ENCODE measurements at regions not wholly inside any gene's neighbourhood (a gene's known extent, or its start where the extent isn't known, plus 50 kb on each side); places are given as distances from the start of the nearest gene placed in this dataset.

DNA sequence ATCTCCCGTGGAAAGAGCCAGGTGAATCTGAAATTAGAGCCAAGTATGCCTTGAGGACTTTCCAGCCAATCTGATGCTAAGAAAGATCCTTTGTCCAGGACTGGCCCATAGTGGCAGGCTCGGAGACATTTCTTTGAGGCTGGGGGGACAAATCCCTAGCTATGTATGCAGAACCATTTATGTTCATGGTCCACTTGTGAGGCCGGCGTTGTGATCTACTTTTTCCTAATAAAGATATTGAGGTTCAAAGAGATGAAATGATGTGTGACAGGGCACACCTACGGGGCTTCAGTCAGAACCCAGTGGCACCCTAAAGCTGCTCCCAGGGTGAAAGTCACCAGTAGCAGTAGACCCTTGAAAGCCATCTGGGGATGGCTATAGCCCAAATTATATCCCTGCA is 120.3 kb upstream of the MAFB start:
- no peak for DNase-seq

DNA sequence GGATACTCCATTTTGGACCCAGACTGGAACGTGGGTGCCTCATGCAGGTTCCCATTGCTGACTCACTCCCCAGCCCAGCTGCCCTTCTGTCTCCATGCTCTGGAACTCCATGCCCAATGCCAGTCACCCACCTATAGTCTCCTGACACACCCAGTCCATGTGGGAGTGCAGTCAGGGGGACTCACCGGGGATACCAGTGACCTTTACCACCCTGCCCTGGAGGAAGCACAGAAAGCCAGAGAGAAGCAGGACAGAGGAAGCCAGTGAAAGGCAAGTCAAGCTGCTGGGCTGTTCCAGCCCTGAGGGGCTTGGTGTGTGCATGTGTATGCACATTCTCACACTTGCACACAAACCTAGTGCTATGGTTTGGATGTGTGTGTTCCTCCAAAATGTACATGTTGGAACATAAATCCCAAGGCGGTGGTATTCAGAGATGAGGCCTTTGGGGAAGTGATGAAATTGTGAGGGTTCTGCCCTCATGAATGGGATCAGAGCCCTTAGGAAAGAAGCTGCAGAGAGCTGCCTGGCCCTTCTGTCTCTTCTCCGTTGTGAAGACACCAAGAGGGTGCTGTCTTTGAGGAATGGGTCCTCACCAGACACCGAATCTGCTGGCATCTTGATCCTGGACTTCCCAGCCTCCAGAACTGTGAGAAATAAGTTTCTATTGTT is 121.4 kb upstream of the MAFB start:
- DNase-seq: no peak

DNA sequence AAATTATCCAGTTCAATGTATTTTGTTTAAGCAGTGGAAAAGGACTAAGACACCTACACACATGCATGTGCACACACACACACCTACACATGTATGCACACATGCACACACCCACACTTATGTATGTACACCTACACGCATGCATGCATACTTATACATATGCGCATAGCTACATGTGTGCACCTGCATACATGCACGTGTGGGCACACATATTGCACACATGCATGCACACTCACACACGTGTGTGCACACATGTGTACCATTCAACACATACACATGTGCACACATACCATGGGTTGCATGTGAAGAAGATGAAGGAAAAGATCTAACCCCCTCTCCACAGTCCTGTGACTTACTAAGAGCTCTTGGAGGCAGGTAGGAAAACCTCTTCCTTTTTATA is 122.0 kb upstream of the MAFB start:
- no peak for DNase-seq

DNA sequence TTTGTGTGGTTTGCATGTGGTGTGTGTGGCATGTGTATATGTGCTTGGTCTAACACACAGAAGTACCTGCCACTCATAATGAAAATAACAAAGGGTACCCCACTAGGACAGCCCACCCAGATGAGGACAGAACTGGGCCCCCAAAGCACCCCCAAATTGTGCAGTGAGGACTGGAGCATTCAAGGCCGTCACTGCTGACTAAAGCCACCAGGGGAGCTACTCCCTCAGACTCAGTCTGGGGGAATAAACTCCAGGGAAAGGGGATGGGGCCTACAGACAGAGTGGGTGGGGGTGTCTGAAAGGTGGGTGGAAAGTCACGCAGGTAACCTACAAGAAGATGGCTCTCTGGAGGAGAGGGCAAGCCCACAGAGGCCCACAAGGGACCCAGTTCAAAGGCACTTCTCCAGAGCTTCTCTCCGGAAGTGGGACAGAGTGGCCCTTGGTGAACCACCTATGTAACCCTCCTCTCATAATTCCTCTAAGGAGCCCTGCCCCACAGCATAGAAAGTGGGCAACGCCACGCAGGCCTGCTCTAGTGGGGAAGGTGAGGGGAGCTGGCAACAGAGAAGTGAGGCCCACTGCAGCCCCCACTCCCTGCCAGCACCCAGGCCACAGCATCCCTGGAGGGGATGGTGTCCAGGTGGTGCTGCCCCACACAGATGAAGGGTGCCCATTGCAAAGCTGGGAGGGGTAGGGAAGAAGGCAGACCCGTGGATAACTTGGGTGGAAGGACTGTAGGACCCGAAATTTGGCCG is 122.8 kb upstream of the MAFB start:
- no peak for DNase-seq

DNA sequence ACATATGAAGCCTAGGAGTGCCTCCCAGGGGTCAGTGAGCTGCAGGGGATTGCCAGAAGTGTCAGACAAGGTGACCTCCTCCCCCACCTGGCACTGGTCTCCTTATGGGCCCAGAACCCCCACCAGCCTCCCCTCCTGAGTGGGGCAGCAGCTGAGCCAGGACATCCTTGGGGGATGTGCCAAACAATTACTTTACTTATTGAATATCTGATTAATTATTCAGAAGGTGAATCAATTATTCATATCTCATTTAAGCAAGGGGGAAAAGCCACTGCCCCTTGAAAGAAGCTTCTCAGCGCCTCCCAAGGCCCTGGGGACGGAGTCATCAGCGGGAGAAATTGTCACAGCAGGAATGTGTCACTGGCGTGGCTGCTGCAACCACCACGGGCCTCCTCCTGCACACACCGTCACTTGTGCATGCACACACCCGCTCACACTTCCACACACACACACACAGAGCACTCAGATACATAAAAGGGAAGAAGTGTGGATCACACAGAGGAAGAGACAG is 123.4 kb upstream of the MAFB start:
- no peak for DNase-seq

DNA sequence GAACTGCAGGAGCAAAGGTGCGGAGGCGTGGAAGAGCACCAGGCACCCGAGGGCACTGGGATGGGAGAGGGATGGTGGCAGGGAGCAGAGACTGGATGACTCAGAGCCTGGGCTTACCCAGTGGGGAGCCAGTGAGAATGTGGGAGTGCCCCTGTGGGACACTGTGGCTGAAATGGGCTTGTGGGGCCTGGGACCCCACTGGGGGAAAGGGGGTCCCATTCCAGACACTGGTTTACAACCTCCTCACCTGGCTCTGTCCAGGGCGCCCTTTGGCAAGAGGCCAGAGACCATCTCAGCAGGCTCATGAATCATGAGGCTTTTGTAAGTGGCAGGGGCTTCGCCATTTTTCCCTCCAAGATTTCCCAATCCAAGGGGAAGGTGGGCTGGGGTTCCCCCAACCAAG is 124.0 kb upstream of the MAFB start:
- no peak for DNase-seq

DNA sequence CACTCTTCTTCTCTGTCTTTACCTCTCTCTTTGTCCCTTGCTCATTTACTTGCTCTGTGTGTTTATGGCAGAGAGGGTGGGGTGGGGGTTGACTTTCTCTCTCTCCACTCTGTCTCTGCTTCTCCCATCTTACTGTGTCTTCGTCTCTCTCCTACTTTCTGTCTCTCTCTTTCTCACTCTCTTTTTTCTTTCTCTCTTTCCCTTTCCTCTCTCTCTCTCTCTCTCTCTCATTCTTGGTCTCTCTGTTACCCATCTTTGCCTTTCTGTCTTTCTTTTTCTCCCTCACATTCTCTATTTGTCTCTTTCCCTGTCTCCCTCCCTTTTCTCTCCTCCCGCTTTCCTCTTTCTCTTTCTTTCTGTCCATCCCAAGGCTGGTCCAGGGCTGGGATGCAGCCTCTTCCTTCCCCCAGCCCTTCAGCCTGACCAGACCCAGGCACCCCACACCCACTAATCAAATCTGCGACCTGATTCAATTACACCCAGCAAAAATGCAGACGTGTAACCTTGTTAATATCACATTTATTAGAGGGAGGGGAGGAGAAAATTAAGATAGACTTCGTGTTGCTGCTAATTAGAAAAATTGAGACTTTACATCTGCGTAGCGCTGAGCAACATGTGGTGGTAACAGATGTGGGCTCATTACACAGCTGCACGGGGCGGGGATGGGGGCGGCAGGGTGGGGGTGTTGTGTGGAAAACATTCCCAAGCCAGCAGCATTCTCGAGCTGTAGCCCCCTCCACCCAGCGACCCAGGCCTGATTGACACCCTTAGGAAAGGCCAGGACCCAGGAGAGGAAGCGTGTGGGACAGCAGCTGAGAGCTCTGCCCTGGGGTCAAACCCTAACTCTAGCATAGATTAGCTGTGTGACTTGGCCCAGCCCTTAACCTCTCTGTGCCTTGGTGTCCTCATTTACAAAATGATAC is 124.9 kb upstream of the MAFB start:
- no peak for DNase-seq

DNA sequence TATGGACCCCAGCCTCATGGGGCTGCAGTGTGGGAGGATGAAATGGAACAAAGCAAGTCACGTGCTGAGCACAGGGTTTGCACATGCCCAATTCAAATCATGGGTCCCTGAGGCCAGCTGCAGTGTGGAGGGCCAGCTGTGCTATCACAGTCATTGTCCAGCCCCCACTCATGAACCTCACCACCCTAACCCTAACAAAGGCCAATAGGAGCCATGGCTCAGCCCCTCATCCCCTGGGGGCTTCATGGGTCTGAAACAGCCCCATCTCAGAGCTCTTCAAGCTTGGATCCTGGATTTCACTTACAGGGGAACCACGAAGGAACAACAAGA is 125.6 kb upstream of the MAFB start:
- DNase-seq: no peak

DNA sequence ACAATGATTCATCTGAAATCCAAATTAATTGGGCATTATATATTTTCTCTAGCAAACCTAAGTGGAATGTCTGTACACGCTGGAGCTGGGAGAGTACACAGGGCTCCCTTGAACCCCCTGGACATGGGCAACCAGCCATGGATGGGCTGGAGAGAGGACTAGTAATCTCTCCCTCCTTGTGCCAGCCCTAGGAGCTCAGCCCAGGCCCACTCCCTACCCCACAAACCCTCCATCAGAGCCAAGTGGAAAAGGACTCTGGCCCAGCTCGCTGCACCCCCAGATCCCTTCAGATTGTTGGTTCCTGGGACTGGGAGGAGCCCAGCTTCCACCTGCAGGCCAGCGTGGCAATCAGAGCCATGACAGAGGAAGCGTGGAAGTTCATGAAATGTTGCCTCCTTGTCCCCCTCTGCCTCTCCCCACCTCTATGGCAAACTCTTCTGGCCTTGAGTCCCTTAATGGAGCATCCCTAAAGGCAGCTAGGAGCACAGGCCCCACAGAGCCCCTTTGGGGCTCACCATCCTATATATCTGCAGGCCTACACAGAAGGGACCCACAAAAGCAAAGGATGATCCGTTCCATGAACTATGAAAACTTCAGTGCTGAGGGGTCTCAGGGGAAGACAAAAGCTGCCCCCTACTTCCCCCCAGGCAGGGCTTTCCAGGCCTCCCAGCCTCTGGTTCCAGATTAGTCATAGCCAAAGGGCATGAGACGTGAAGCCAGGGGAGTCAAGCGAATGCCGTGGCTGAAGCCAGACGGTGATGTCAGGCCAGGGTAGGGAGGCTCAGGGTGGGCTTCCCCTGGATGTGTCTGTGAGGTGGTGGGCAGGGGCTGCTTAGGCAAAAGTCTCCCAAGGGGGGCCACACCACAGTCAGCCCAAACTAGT is 126.4 kb upstream of the MAFB start:
- no peak for DNase-seq

DNA sequence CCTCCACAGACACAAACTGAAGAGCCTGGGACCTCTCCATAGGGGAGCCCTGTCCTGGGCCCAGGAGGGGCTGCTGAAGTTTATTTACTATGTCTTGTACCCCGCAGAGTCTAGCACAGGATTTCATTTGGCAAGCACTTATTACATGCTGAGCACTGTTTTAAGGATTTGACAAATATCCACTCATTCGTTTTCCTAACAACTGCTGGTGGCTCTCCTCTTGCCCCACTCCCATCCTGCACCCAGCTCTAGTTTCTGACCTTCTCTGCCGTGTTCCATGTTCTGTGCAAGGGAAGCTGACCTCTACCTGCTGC is 127.0 kb upstream of the MAFB start:
- DNase-seq: no peak

DNA sequence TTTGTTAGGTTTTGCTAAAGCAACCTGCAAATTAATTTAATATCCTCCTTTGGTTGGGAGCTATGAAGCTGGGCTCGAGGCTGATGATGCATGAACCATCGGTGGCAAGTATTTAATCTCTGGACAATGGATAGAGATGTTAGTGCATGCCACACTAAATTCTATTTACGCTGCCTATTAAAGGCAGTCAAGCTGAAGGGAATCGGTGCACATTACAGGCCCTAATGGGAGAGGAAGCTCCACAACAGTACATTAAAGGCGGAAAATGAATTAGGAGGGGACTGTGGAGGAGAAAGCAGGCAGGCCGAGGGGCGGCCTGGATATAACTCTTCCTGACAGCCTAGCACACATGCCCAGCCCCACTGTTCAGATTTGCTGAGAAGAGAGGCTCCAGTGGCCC is 132.4 kb upstream of the MAFB start:
- DNase-seq: no peak

DNA sequence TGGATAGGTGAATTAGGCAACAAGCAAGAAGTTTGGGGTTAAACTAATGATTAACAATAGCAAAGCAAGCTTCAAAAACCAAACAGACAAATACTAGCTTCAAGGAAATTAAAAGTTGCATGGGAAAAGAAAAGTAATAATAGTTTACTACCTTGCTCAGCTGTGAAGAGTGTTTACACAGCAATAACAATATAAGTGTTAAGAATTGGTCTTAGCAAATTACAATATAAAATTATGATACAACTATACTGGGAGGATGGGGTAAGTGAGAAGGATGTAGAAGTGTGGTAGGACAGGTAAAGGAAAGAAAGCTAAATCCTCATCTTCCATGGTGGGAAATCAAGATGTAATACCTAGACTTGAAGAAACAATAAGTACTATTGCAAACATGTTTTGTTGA is 137.7 kb upstream of the MAFB start:
- no peak for DNase-seq

DNA sequence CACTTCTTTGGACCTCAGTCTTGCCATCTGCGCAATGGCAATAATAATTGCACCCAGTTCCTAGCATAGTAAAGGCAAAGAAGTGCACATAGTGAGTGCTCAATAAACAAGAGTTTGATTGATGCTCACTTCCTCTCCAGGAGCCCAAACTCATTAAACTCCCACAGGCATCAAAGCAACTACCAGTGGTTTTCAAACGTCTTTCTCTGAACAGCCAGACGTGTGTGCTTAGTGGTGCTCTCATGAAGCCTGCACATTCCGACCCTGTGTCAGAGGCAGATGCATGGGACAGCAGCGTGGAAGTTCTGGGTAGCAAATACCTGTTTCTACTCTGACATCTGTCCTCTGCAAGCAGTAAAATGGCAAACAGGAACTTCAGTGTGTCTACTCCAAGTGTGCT is 146.3 kb upstream of the MAFB start:
- no peak for DNase-seq

DNA sequence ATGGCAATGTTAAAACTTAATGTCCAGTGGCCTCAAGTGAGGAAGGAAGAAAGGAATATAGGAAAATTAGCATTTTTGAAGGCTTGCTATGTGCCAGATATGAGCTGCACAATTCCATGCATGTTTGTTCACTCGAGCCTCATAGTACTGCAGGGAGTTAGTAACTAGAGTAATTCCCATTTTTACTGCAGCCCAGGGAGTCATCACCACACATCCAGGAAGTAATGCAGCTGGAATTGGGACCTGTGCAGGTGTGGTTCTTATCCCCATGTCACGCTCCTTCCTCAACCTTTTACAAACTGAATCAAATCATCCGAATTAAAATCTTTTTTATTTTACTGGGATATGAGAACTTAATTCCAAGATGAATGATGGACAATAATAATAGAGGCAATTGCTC is 149.5 kb upstream of the MAFB start:
- DNase-seq: no peak

DNA sequence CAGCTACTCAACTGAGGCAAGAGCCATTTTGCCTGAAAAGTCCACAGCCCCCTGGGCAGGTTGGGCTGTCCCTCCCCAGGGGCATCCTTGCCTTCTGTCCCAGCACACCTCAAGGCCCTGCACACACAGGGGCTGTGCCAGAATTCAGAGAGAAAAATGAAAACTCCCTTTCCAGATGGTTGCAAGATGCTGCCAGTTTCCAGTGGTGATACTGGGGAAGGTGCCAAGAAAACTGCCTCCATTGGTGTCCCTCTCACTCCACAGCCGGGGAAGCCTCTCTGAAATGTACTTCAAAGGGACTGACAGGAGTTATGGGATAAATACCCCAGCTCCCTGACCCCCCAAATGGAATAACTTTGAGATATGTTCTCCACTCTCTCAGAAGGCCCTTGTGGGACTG is 154.2 kb upstream of the MAFB start:
- DNase-seq: no peak

DNA sequence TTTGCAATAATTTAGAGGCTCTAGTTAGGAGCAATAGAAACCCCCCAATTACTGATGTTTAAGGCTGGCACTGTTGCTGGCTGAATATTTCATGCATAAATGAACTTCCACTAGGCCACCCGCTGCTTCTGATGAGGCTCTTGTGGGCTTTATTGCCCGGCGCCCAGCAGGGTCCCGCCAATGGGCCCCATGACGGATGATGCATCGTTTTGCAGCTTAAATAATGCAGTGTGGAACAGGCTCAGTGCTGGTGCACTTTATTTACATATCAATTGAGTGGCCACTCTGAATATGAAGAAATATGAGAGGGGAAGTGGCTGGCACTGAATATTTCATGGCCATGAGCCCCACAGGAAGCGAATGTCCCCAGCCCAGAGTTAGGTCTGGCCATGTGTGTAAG is 155.3 kb upstream of the MAFB start:
- no peak for DNase-seq

DNA sequence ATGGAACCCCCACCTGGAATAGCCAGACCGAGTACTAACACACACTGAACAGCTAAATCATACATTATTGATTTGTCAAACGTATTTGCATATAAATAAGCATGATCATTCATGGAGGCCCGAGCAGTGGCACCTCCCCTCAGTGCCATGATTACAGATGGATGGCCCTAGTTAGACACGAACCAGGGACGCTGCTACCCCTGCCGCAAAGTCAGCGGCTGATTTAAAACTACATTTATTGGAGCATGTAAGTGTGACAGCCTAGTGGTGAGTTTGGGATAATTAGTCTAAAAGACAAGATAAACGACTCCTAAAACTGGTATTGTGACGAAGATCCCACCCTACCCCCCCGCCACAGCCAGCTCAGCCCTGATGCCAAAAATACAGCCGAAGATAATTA is 159.1 kb upstream of the MAFB start:
- no peak for DNase-seq

DNA sequence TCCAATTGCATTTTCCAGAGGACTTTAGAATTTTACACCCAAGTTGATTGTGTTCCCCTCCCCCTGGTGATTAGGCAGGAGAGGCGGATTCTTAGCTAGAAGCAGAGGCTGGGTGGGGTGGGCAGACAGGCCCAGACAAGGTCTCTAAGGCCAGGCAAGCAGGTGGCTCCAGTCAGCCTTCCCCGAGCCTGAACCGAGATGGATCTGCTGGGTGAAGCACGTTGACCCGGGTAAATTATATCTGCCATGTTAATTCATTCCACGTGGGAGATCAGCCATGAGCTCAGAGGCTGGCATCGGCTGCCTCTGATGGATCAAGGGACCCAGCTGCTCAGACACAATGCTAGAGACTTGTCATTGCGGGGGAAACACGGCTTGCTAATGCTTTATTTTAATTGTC is 159.5 kb upstream of the MAFB start:
- DNase-seq: no peak

DNA sequence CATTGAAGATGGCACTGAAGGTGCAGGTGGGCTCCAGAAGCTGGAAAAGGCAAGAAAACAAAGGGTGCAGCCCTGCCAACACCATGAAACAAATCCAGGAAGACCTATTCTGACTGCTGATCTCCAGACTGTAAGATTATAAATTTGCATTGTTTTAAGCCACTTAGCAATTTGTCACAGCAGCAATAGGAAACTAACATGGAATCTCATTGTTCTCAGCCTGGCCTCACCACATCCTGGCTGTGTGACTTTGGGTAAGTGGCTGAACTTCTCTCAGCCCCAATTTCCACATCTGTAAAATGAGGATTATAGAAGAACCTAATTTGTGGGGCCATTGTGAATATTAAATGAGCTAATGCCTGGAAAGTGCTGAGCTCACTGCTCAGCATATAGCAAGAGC is 160.4 kb upstream of the MAFB start:
- no peak for DNase-seq

DNA sequence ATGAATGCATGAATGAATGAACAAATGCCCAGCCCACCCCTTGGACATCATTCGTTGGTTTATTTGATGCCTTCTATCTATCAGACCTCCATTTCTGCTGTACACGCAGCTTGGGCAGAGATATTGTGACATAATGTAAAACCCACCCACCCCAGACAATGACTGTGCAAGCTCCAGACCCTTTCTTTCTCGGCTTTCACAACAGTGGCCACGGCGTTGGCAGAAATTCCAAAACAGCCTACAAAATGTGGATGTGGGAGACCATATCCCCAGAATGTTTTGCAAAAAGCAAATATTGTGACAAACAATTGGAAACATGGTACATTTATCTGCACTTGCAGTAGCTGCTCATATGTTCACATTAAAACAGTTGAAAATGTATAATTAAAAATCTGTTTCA is 162.0 kb upstream of the MAFB start:
- no peak for DNase-seq

DNA sequence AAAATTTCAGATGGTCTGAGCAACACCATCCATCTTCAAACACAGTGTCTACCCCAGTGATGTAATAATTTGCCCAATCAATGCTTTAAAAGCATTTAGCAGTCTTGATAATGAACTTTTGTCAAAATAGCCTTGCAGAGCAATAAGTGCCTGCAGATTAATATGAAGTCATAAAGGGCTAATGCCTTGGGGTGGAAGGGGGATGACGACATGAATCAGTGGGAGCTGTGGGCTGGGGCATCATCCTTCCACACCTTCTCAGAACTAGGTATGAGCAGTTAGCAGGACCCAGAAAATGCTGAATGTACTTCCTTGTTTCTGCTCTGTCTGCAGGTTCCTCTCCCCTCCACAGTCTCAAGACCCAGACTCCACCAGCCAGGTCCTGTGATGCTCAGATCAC is 166.2 kb upstream of the MAFB start:
- DNase-seq: no peak

DNA sequence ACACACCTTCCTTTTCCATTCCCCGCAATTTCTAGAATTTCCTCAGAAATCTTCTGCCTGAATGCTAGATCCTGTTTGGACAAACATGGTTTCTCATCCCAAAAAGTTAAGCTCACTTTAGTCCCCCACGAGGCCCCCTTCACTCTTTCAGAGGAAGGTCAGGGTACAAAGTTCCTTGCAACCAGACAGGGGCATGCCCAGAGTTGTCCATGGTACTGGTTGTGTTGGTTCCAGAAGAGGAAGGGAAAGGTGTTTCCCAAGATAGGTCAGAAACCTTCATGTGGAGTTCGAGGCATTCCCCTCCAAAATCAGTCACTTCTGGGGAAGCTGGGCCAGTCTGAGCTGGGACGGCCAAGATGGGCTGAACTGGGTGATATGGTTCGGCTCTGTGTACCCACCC is 167.6 kb upstream of the MAFB start:
- no peak for DNase-seq

DNA sequence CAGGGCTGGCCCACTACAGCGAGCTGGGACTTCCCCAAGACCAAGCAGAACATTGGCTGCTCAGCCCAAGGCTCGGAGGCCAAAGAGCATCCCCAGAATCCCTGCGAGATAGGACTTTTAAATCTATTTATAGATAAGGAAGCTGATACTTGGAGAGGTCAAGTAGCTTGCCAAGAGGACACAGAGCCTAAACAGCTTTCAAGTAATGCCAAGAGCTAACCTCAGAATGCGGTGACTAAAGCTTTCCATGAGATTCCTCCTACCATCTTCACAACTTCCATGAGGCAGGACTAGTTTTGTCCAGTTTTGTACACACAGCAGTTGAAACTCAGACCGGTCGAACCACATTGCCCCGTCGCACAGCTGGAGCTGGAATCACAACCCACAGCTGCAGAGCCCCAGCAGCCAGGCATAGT is 168.1 kb upstream of the TOP1 start:
- DNase-seq: no peak

All from CD4-positive, alpha-beta T cell treated with Interleukin-4 for 4 hours (primary cell).